GM18505 (cell line): ENCODE measurements at regions not wholly inside any gene's neighbourhood (a gene's known extent, or its start where the extent isn't known, plus 50 kb on each side); places are given as distances from the start of the nearest gene placed in this dataset.

Experiments used
- ATAC-seq: cut with Tn5 transposase; IDR thresholded peaks from one replicate; pipeline ENCODE4 v1.9.1; 2021; ENCODE audit not compliant: unreplicated experiment
- POLR2A ChIP-seq: IDR thresholded peaks from 4 replicates; pipeline ENCODE4 v1.6.1; 2011; ENCODE audit warnings: borderline replicate concordance; ENCODE audit not compliant: insufficient read depth, insufficient read length; ENCODE audit errors: extremely low read depth

GRCh38 chr4:104940927-104941326, 205.7 kb upstream of the TET2 start:
- TF ChIP-seq POLR2A, result no peak

GRCh38 chr4:104941661-104942062, 205.0 kb upstream of the TET2 start:
- TF ChIP-seq POLR2A, result no peak
- ATAC-seq, result peak; percentile 71

More at GRCh38 chr4:104940927-104941326, 205.7 kb upstream of the TET2 start:
- ATAC-seq, result no peak

- TF ChIP-seq POLR2A, result no peak
Observed at GRCh38 chr4:104942990-104943743, 203.5 kb upstream of the TET2 start.

GRCh38 chr4:104944596-104944995, 202.1 kb upstream of the TET2 start:
- TF ChIP-seq POLR2A, result no peak
- ATAC-seq, result no peak

More at GRCh38 chr4:104942990-104943743, 203.5 kb upstream of the TET2 start:
- peak; percentile 67 for ATAC-seq

- no peak for TF ChIP-seq POLR2A
- peak; percentile 29 for ATAC-seq
Observed at GRCh38 chr4:104964410-104965175, 182.1 kb upstream of the TET2 start.

- no peak for TF ChIP-seq POLR2A
- ATAC-seq, result peak; percentile 98
Observed at GRCh38 chr4:104966349-104967033, 180.2 kb upstream of the TET2 start.

GRCh38 chr4:104967034-104967401, 179.7 kb upstream of the TET2 start:
- peak; percentile 19 for ATAC-seq
- no peak for TF ChIP-seq POLR2A

- ATAC-seq, result no peak
- no peak for TF ChIP-seq POLR2A
Observed at GRCh38 chr4:104969394-104970082, 177.1 kb upstream of the TET2 start.

GRCh38 chr4:104971462-104971861, 175.2 kb upstream of the TET2 start:
- ATAC-seq, result no peak
- no peak for TF ChIP-seq POLR2A

GRCh38 chr4:104973708-104974107, 173.0 kb upstream of the TET2 start:
- TF ChIP-seq POLR2A, result no peak
- ATAC-seq, result peak; percentile 42

- ATAC-seq, result no peak
- TF ChIP-seq POLR2A, result no peak
Observed at GRCh38 chr4:104975617-104976016, 171.1 kb upstream of the TET2 start.

GRCh38 chr4:104976262-104976661, 170.4 kb upstream of the TET2 start:
- ATAC-seq, result no peak
- TF ChIP-seq POLR2A, result no peak
